G401 (cell line): ENCODE measurements at regions not wholly inside any gene's neighbourhood (a gene's known extent, or its start where the extent isn't known, plus 50 kb on each side); places are given as distances from the start of the nearest gene placed in this dataset.
"Not testable (repeated sequence)": the region's sequence is repeated elsewhere in the genome, so short reads cannot be mapped to it uniquely, and the experiment has no call there.

Source experiments
- DNase-seq: peaks from one replicate; pipeline ENCODE4 v3.0.0-alpha.2; 2015; ENCODE audit warnings: low spot score
- in situ Hi-C: cut with HindIII; loops from 2 replicates; pipeline ENCODE4 v1.10.0; 2016; ENCODE audit warnings: low sequenced_read_pairs, mixed read lengths

- no peak for DNase-seq
- in situ Hi-C loops: no loop called here
Observed at GRCh38 chr5:103394676-103395075, 136.1 kb downstream of the MACIR start.

- in situ Hi-C loops: no loop called here
- no peak for DNase-seq
Observed at GRCh38 chr5:103393101-103393754, 134.7 kb downstream of the MACIR start.

GRCh38 chr5:103391659-103392058 is 133.1 kb downstream of the MACIR start:
- DNase-seq: no peak

GRCh38 chr5:103389846-103390245 is 131.3 kb downstream of the MACIR start:
- in situ Hi-C loops: no loop called here
- DNase-seq: no peak

More at GRCh38 chr5:103391659-103392058, 133.1 kb downstream of the MACIR start:
- in situ Hi-C loops: no loop called here

- in situ Hi-C loops: no loop called here
- no peak for DNase-seq
Observed at GRCh38 chr5:103389357-103389756, 130.8 kb downstream of the MACIR start.

- DNase-seq: no peak
- in situ Hi-C loops: no loop called here
Observed at GRCh38 chr5:103385722-103386121, 127.2 kb downstream of the MACIR start.

- DNase-seq, in situ Hi-C loops: not testable (repeated sequence)
Observed at GRCh38 chr5:103377638-103378037, 119.1 kb downstream of the MACIR start.

GRCh38 chr5:103375863-103376591 is 117.5 kb downstream of the MACIR start:
- no peak for DNase-seq
- in situ Hi-C loops: no loop called here

- DNase-seq: no peak
- in situ Hi-C loops: no loop called here
Observed at GRCh38 chr5:103375350-103375749, 116.8 kb downstream of the MACIR start.

- in situ Hi-C loops: no loop called here
- DNase-seq: no peak
Observed at GRCh38 chr5:103374473-103374963, 116.0 kb downstream of the MACIR start.

GRCh38 chr5:103373597-103374472 is 115.3 kb downstream of the MACIR start:
- no peak for DNase-seq
- in situ Hi-C loops: no loop called here

GRCh38 chr5:103371046-103371607 is 112.6 kb downstream of the MACIR start:
- in situ Hi-C loops: no loop called here
- DNase-seq: no peak

- no peak for DNase-seq
- in situ Hi-C loops: no loop called here
Observed at GRCh38 chr5:103369125-103370120, 110.9 kb downstream of the MACIR start.

GRCh38 chr5:103367702-103368101 is 109.1 kb downstream of the MACIR start:
- in situ Hi-C loops: no loop called here
- no peak for DNase-seq

- in situ Hi-C loops: no loop called here
Observed at GRCh38 chr5:103366918-103367549, 108.5 kb downstream of the MACIR start.

GRCh38 chr5:103364074-103364473 is 105.5 kb downstream of the MACIR start:
- in situ Hi-C loops: no loop called here

More at GRCh38 chr5:103366918-103367549, 108.5 kb downstream of the MACIR start:
- DNase-seq: no peak

GRCh38 chr5:103362211-103362610 is 103.6 kb downstream of the MACIR start:
- in situ Hi-C loops: no loop called here
- no peak for DNase-seq

More at GRCh38 chr5:103364074-103364473, 105.5 kb downstream of the MACIR start:
- no peak for DNase-seq

- no peak for DNase-seq
- in situ Hi-C loops: no loop called here
Observed at GRCh38 chr5:103360475-103360874, 101.9 kb downstream of the MACIR start.
